VCaP (cell line): ENCODE measurements at regions not wholly inside any gene's neighbourhood (a gene's known extent, or its start where the extent isn't known, plus 50 kb on each side); places are given as distances from the start of the nearest gene placed in this dataset.
"Not testable (repeated sequence)": the region's sequence is repeated elsewhere in the genome, so short reads cannot be mapped to it uniquely, and the experiment has no call there.

Source experiments
- H3K27ac ChIP-seq: fragments of 450-650 bp; 2 replicates; pipeline ENCODE4 v1.5.1; 2017
- TF ChIP-seq, protein P1 (sequence below): fragments of 450-650 bp; conservative IDR thresholded peaks from 2 replicates; pipeline ENCODE4 v1.5.1; 2017; ENCODE audit warnings: mild to moderate bottlenecking, moderate library complexity

DNA sequence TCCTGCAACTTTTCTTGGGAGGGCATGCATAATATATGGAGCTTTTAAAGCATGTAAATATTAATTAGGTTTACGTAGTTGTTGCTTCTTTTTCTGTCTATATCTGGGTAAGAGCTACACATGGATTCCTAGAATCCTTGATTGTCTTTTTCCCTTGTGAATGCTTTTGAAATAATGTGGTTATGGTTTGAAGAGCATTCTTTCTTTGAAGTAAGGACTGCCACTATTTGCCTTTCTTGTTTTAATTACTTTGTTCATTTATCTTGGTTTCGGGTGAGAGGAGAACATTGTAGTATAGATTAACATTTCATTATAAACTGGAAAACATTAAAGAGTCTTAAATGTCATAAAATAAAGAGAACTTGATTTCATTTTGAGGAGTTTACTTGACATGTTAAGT, 674.0 kb downstream of the ZBBX start:
- no peak overlapping the region for H3K27ac ChIP-seq
- TF ChIP-seq, protein P1, sequence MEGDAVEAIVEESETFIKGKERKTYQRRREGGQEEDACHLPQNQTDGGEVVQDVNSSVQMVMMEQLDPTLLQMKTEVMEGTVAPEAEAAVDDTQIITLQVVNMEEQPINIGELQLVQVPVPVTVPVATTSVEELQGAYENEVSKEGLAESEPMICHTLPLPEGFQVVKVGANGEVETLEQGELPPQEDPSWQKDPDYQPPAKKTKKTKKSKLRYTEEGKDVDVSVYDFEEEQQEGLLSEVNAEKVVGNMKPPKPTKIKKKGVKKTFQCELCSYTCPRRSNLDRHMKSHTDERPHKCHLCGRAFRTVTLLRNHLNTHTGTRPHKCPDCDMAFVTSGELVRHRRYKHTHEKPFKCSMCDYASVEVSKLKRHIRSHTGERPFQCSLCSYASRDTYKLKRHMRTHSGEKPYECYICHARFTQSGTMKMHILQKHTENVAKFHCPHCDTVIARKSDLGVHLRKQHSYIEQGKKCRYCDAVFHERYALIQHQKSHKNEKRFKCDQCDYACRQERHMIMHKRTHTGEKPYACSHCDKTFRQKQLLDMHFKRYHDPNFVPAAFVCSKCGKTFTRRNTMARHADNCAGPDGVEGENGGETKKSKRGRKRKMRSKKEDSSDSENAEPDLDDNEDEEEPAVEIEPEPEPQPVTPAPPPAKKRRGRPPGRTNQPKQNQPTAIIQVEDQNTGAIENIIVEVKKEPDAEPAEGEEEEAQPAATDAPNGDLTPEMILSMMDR: no peak

DNA sequence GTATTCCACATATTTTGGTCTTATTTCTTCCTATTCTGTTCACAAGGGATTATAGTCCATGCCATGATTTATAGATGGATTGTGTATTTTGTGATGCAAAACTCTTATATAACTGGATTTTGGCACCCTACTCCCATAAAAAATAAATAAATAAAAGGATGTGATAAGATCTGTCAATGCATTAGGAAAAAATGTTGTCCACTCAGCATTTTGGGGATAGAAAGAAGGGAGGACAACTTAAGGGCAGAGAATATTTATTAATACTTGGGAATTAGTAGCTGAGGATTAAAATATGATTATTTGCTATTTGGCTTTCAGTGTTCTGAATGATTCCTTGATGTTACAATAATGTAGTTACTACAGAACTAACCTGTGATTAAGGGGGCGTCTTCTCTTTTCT, 682.6 kb downstream of the ZBBX start:
- TF ChIP-seq, protein P1: no peak

DNA sequence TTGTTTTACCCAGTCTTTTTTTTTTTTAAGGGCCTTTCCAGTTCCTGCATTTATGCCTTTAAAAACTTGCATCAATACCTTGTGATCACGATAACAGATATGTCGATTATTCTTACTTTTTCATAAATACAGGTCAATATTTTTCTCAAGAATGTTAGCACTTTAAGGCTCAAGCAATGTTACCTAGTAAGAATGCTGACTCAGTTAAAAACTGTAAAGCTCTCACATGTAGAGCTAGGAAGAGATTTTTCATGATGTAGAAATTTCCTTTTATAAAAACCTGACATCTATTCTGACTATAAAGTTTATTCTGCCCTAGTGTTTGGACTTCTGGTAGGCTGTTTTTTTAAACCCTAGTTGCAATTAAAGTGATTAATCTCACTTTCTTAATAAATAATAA, 684.0 kb downstream of the ZBBX start:
- TF ChIP-seq, protein P1: no peak
- H3K27ac ChIP-seq: no peak overlapping the region

More for the DNA sequence above, 682.6 kb downstream of the ZBBX start:
- no peak overlapping the region for H3K27ac ChIP-seq

DNA sequence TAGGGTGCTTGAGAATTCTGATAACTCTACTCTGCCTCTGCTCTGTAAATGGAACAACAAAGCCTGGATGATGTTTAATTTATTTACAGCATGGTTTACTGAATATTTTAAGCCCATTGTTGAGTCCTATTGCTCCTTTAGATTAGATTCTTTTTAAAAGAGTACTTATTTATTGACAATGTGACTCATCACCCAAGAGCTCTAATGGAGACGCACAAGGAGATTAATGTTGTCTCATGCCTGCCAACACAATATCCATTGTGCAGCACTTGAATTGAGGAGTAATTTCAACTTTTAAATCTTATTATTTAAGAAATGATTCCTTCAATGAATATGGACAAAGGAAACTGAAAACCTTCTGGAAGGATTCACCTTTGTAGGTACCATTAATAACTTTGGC, 691.4 kb downstream of the ZBBX start:
- no peak overlapping the region for H3K27ac ChIP-seq
- TF ChIP-seq, protein P1: no peak

DNA sequence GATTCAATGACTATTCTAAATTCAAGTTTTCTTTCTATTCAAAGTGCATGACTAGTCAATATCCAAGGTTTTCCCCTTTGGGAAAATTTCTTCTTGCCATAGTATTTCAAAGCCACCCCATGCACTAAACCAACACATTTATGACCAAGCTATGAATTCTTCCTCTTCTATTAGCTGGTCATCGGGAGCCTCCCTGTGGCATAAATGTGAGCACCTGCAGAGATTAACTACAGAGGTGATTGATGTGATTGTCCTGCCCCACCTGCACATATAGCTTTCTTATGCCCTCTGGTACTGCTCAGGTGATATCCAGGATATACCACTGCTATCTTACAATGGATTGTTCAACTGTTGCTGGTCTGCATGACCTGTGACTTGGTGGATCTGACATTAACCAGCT, 694.9 kb downstream of the ZBBX start:
- TF ChIP-seq, protein P1: peak; percentile 68
- H3K27ac ChIP-seq: no peak overlapping the region

DNA sequence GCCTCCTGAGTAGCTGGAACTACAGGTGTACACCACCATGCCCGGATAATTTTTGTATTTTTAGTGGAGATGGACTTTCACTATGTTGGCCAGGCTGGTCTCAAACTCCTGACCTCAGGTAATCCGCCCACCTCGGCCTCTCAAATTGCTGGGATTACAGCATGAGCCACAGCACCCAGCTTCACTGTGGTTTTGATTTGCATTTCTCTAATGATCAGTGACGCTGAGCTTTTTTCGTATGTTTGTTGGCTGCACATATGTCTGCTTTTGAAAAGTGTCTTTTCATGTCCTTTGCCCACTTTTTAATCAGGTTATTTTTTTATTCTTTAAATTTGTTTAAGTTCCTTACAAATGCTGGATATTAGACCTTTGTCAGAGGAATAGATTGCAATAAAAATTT, 696.0 kb downstream of the ZBBX start:
- not testable (repeated sequence) for H3K27ac ChIP-seq

DNA sequence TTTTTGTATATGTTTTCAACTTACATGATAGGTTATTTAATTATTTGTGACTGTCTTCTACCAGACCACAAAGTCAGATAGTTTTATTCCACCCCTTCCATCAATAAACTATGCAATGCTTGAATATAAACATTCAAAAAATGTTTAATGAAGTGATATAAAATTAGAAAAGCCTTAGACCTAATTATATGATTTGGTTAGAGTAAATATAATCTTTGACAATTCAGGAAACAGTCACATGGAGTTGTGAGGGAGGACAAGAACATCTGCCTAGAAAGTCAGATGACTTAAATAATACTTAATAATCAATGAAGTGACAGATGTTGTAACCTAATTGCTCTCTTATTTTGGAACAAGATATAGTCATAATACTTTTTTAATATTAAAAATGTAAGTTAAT, 710.3 kb downstream of the ZBBX start:
- H3K27ac ChIP-seq: no peak overlapping the region
- TF ChIP-seq, protein P1: no peak

DNA sequence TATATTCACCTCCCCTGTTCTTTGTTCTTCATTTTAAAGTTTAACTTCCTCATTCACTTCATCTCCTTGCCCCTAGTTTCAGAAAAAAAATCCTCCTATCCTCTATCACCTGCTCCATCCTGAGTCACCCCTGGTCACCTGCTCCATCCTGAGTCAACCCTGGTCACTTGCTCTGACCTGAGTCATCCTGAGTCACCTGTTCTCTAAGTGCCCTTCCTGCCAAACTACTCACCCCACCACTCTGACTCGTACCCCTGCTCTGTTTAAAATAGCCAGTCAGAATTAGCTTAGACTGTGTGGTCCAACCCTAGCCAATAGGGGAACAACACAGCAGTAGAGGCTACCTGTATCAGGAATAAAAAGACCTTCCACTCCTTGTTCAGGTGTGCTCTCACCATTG, 716.9 kb downstream of the ZBBX start:
- H3K27ac ChIP-seq: no peak overlapping the region
- TF ChIP-seq, protein P1: no peak
